Fibroblast of lung (primary cell): ENCODE measurements at regions not wholly inside any gene's neighbourhood (a gene's known extent, or its start where the extent isn't known, plus 50 kb on each side); places are given as distances from the start of the nearest gene placed in this dataset.

ENCODE experiments used
- CTCF ChIP-seq, 2 donors: IDR thresholded peaks in 1 of 2; conservative IDR thresholded peaks in 1 of 2; 1 replicate in 1 of 2; 2 replicates in 1 of 2; pipeline ENCODE4 v1.5.1; 2011 to 2012; ENCODE audit warnings: low read length in 2 of 2, control low read depth in 1 of 2, inconsistent platforms in 1 of 2, low read depth in 1 of 2, mild to moderate bottlenecking in 1 of 2
- EZH2 ChIP-seq: IDR thresholded peaks from 2 replicates; pipeline ENCODE4 v1.5.1; 2012; ENCODE audit warnings: low read length, control low read depth, mild to moderate bottlenecking; ENCODE audit errors: missing control alignments

- TF ChIP-seq CTCF (conservative IDR thresholded peaks at IDR 0.05 in 1 of 2, IDR thresholded peaks at IDR 0.05 in 1 of 2; ENCODE audit: low read depth in 1 of 2, low read length in 2 of 2): no peak
- no peak for TF ChIP-seq EZH2
Observed at GRCh38 chr7:46446151-46446550, 525.1 kb upstream of the IGFBP3 start.
